HCT116 (cell line): ENCODE measurements at regions not wholly inside any gene's neighbourhood (a gene's known extent, or its start where the extent isn't known, plus 50 kb on each side); places are given as distances from the start of the nearest gene placed in this dataset.

Source experiments
- ATAC-seq: fragments of 200-7000 bp; cut with Tn5 transposase; 2 replicates; pipeline ENCODE4 v1.9.1; 2020; ENCODE audit warnings: mild to moderate bottlenecking, moderate library complexity
- BruUV-seq: library from RNA; stranded (reverse); fragments of 400-500 nt; replicated peaks from 2 replicates; lab custom pipeline; 2021; lab: Mats Ljungman, UMichigan
- CTCF ChIA-PET: fragments of 300-600 bp; sonication (Branson Sonifier 250); formaldehyde crosslinking; loops from one replicate; lab custom pipeline; 2021; ENCODE audit warnings: antibody characterized with exemption; lab: Charles Lee
- POLR2A ChIA-PET: fragments of 300-600, 350-600 bp; sonication (Branson Sonifier 250); formaldehyde crosslinking; loops from one replicate; lab custom pipeline; 2021; ENCODE audit warnings: antibody characterized with exemption; lab: Charles Lee
- RAD21 ChIA-PET, 2 experiments: fragments of 300-600 bp; sonication (Branson Sonifier 250); formaldehyde crosslinking; loops; one replicate each; lab custom pipeline; 2023; ENCODE audit warnings: low total read pairs in 2 of 2; ENCODE audit not compliant: uncharacterized antibody in 2 of 2, unreplicated experiment in 2 of 2, low non-redundant PET in 1 of 2; lab: Charles Lee
- DNase-seq: peaks from one replicate; pipeline ENCODE4 v3.0.0-alpha.2; 2010; ENCODE audit warnings: low read depth, low spot score
- H2AFZ ChIP-seq: fragments of 200-600 bp; shearing (Covaris generic), sonication (generic); 2 replicates; pipeline ENCODE4 v1.6.1; 2017; ENCODE audit warnings: low read depth, mixed run types, mixed read lengths, antibody characterized with exemption, low read length; ENCODE audit not compliant: poor library complexity, severe bottlenecking
- H3K27ac ChIP-seq: 2 replicates; pipeline ENCODE4 v1.5.1; 2012; ENCODE audit warnings: low read depth, low read length
- H3K27me3 ChIP-seq: fragments of 200-600 bp; sonication (generic); 2 replicates; pipeline ENCODE4 v1.6.1; 2016; ENCODE audit warnings: mixed run types, low read length, mixed read lengths; ENCODE audit not compliant: insufficient read depth
- H3K36me3 ChIP-seq, 2 experiments: fragments of 200-500 bp in 1 of 2; fragments of 200-600 bp in 1 of 2; sonication (Bioruptor generic) in 1 of 2; sonication (generic) in 1 of 2; 2 replicates each; pipeline versions ENCODE4 v1.5.1 to v1.6.1; 2014 to 2016; ENCODE audit warnings: low read length in 2 of 2, inconsistent platforms in 1 of 2, mixed read lengths in 1 of 2, mixed run types in 1 of 2; ENCODE audit not compliant: insufficient read depth in 2 of 2, control insufficient read depth in 1 of 2
- H3K4me1 ChIP-seq, 2 experiments: fragments of 200-600 bp in 1 of 2; sonication (generic) in 1 of 2; 2 replicates each; pipeline versions ENCODE4 v1.5.1 to v1.6.1; 2012 to 2017; ENCODE audit warnings: low read length in 2 of 2, inconsistent platforms in 1 of 2, mild to moderate bottlenecking in 1 of 2, mixed read lengths in 1 of 2, mixed run types in 1 of 2, moderate library complexity in 1 of 2; ENCODE audit not compliant: insufficient read depth in 2 of 2, control insufficient read depth in 1 of 2
- H3K4me2 ChIP-seq: fragments of 200-600 bp; sonication (generic); 2 replicates; pipeline ENCODE4 v1.6.1; 2017; ENCODE audit warnings: mixed run types, low read length, mixed read lengths
- H3K4me3 ChIP-seq, 2 experiments: fragments of 200-600 bp in 1 of 2; sonication (generic) in 1 of 2; replicated peaks in 1 of 2; 2 replicates each; pipeline ENCODE4 v1.5.1; 2011 to 2016; ENCODE audit warnings: low read length in 2 of 2, control low read depth in 1 of 2, low read depth in 1 of 2, mild to moderate bottlenecking in 1 of 2, mixed read lengths in 1 of 2, mixed run types in 1 of 2
- H3K79me2 ChIP-seq: fragments of 200-600 bp; sonication (generic); 2 replicates; pipeline ENCODE4 v1.6.1; 2017; ENCODE audit warnings: mild to moderate bottlenecking, mixed run types, low read length, moderate library complexity, mixed read lengths; ENCODE audit not compliant: insufficient read depth
- H3K9ac ChIP-seq: fragments of 200-600 bp; sonication (generic); 2 replicates; pipeline ENCODE4 v1.6.1; 2016; ENCODE audit warnings: low read length, mixed read lengths
- H3K9me2 ChIP-seq: fragments of 200-600 bp; sonication (generic), shearing (Covaris generic); 2 replicates; pipeline ENCODE4 v1.6.1; 2017; ENCODE audit warnings: mixed run types, mild to moderate bottlenecking, moderate library complexity; ENCODE audit not compliant: insufficient read depth
- H3K9me3 ChIP-seq, 2 experiments: fragments of 200-500 bp in 1 of 2; fragments of 200-600 bp in 1 of 2; sonication (Bioruptor generic) in 1 of 2; sonication (generic) in 1 of 2; 2 replicates each; pipeline ENCODE4 v1.6.1; 2014 to 2017; ENCODE audit warnings: low read length in 2 of 2, mixed read lengths in 2 of 2, inconsistent platforms in 1 of 2, low read depth in 1 of 2, mild to moderate bottlenecking in 1 of 2, mixed run types in 1 of 2, moderate library complexity in 1 of 2; ENCODE audit not compliant: control insufficient read depth in 1 of 2, insufficient read depth in 1 of 2
- H4K20me1 ChIP-seq: fragments of 200-600 bp; sonication (generic), shearing (Covaris generic); 2 replicates; pipeline ENCODE4 v1.6.1; 2017; ENCODE audit warnings: mixed run types, mild to moderate bottlenecking, moderate library complexity; ENCODE audit not compliant: insufficient read depth
- ATF3 ChIP-seq: IDR thresholded peaks from 2 replicates; pipeline ENCODE4 v1.6.1; 2012
- CBX3 ChIP-seq: IDR thresholded peaks from 2 replicates; pipeline ENCODE4 v1.6.1; 2012; ENCODE audit warnings: low read depth
- CEBPB ChIP-seq: IDR thresholded peaks from 2 replicates; pipeline ENCODE4 v1.6.1; 2012; ENCODE audit warnings: low read depth
- EGR1 ChIP-seq: IDR thresholded peaks from 2 replicates; pipeline ENCODE4 v1.6.1; 2012; ENCODE audit warnings: low read depth
- ELF1 ChIP-seq: IDR thresholded peaks from 2 replicates; pipeline ENCODE4 v1.6.1; 2012; ENCODE audit warnings: low read depth, borderline replicate concordance
- EZH2 ChIP-seq: fragments of 200-600 bp; sonication (generic); IDR thresholded peaks from 2 replicates; pipeline ENCODE4 v1.6.1; 2017; ENCODE audit warnings: antibody characterized with exemption, mixed run types
- EZH2phosphoT487 ChIP-seq: fragments of 200-600 bp; IDR thresholded peaks from 2 replicates; pipeline ENCODE4 v1.6.1; 2018; ENCODE audit warnings: antibody characterized with exemption, borderline replicate concordance
- JUND ChIP-seq: IDR thresholded peaks from 2 replicates; pipeline ENCODE4 v1.6.1; 2012
- MAX ChIP-seq: IDR thresholded peaks from 2 replicates; pipeline ENCODE4 v1.6.1; 2012
- POLR2A ChIP-seq: IDR thresholded peaks from 2 replicates; pipeline ENCODE4 v1.7.0; 2011; ENCODE audit warnings: borderline replicate concordance; ENCODE audit not compliant: insufficient read depth, insufficient read length; ENCODE audit errors: extremely low read depth
- POLR2AphosphoS5 ChIP-seq: IDR thresholded peaks from 2 replicates; pipeline ENCODE4 v1.6.1; 2011; ENCODE audit warnings: mild to moderate bottlenecking, low read depth, low read length, moderate library complexity
- RAD21 ChIP-seq: IDR thresholded peaks from 2 replicates; pipeline ENCODE4 v1.6.1; 2012; ENCODE audit warnings: low read depth, mild to moderate bottlenecking
- REST ChIP-seq: IDR thresholded peaks from 2 replicates; pipeline ENCODE4 v1.6.1; 2012; ENCODE audit warnings: low read depth
- SP1 ChIP-seq: IDR thresholded peaks from 2 replicates; pipeline ENCODE4 v1.6.1; 2012; ENCODE audit warnings: low read depth
- SRF ChIP-seq: IDR thresholded peaks from 2 replicates; pipeline ENCODE4 v1.6.1; 2012; ENCODE audit warnings: low read depth
- YY1 ChIP-seq: IDR thresholded peaks from 2 replicates; pipeline ENCODE4 v1.6.1; 2011; ENCODE audit warnings: low read length, low read depth, moderate library complexity, mild to moderate bottlenecking; ENCODE audit not compliant: insufficient replicate concordance; ENCODE audit errors: extremely low read depth
- ZFX ChIP-seq: fragments of 450-650 bp; IDR thresholded peaks from 2 replicates; pipeline ENCODE4 v1.6.1; 2017
- ZNF274 ChIP-seq: fragments of 200-500 bp; sonication (Bioruptor generic); IDR thresholded peaks from 2 replicates; pipeline ENCODE4 v1.6.1; 2014; ENCODE audit warnings: mild to moderate bottlenecking, low read depth, low read length, inconsistent platforms
- intact Hi-C: fragments of 100-400 bp; cut with micrococcal nuclease; formaldehyde crosslinking; loops from 2 replicates; pipeline ENCODE4 v1.10.0; 2022
- TF ChIP-seq, protein P1 (sequence below): IDR thresholded peaks from 2 replicates; pipeline ENCODE4 v1.6.1; 2011; ENCODE audit warnings: mild to moderate bottlenecking, low read length, moderate library complexity; ENCODE audit not compliant: insufficient replicate concordance; ENCODE audit errors: extremely low read depth

DNA sequence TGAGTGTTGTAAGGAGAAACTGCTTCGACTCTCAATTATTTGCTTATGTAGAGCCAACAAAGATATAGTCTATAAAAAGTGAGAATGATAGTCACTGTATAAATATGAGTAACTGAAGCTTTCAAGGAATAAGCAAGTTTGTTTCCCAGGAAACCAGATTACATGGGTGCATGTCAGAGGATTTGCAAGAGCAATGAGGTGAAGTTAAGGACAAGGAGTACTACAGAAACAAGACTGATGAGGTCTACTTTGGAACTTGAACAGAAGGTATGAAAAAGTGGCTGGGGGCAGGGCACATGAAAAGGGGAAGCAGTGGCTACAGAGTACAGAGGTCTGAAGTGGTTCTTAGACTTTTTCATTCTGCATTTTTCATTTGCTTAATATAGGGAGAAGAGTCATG is 321.0 kb upstream of the CXXC4 start (continued):
- TF ChIP-seq ZFX (no peak), CEBPB (no peak)
- TF ChIP-seq, all 23 proteins: peak for 0

DNA sequence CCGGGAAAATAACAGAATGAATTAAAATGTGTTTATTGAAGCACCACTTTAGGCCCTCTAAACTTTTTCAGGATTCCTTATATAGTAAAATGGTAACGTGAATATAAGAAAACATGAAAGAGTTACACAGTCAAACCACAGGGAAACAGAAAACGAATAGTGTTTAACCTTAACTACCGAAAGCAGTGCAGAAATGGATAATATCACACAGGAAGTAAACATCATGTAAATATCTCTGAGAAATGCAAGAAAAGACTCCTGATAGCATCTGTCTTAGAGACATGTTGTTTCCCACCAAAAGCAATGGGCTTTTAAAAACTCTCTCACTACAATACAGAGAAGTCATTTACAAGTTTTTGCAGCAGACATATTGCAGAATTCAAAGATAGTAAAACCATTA is 323.9 kb upstream of the CXXC4 start:
- no peaks in the 10 kb centered on the region for H3K27me3 ChIP-seq
- ChIA-PET POLR2A (no interaction called here), RAD21 (no interaction called here), CTCF (no interaction called here)
- no peaks in the 10 kb centered on the region for H3K9me3 ChIP-seq
- H3K9me2 ChIP-seq, result no peaks in the 10 kb centered on the region
- H3K27ac ChIP-seq, result no peak overlapping the region
- no TSS peak for BruUV-seq
- no peaks in the 10 kb centered on the region for H3K79me2 ChIP-seq
- no peak overlapping the region for H3K4me2 ChIP-seq
- TF ChIP-seq EGR1 (no peak), ATF3 (no peak), EZH2 (no peak), YY1 (no peak), SRF (no peak), EZH2phosphoT487 (no peak), ZFX (no peak), MAX (no peak), POLR2AphosphoS5 (no peak), RAD21 (no peak), CBX3 (no peak), REST (no peak), POLR2A (no peak), JUND (no peak), ELF1 (no peak), SP1 (no peak), ZNF274 (no peak), CEBPB (no peak)
- TF ChIP-seq, protein P1, sequence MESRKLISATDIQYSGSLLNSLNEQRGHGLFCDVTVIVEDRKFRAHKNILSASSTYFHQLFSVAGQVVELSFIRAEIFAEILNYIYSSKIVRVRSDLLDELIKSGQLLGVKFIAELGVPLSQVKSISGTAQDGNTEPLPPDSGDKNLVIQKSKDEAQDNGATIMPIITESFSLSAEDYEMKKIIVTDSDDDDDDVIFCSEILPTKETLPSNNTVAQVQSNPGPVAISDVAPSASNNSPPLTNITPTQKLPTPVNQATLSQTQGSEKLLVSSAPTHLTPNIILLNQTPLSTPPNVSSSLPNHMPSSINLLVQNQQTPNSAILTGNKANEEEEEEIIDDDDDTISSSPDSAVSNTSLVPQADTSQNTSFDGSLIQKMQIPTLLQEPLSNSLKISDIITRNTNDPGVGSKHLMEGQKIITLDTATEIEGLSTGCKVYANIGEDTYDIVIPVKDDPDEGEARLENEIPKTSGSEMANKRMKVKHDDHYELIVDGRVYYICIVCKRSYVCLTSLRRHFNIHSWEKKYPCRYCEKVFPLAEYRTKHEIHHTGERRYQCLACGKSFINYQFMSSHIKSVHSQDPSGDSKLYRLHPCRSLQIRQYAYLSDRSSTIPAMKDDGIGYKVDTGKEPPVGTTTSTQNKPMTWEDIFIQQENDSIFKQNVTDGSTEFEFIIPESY, result no peak
- no peak overlapping the region for H3K4me3 ChIP-seq
- no peak overlapping the region for H3K9ac ChIP-seq
- no peak for ATAC-seq
- no peaks in the 10 kb centered on the region for H4K20me1 ChIP-seq
- no peak for DNase-seq
- intact Hi-C loops, result no loop called here
- no peaks in the 10 kb centered on the region for H3K4me1 ChIP-seq
- H2AFZ ChIP-seq, result no peak overlapping the region
- H3K36me3 ChIP-seq, result no peaks in the 10 kb centered on the region
